GM12878 (cell line): ENCODE measurements at regions not wholly inside any gene's neighbourhood (a gene's known extent, or its start where the extent isn't known, plus 50 kb on each side); places are given as distances from the start of the nearest gene placed in this dataset.

Experiments used
- ETV6 ChIP-seq, 2 experiments: fragments of 450-650 bp in 1 of 2; IDR thresholded peaks in 1 of 2; conservative IDR thresholded peaks in 1 of 2; 2 replicates each; pipeline ENCODE4 v1.6.1; 2014; ENCODE audit warnings: antibody characterized with exemption in 1 of 2, borderline replicate concordance in 1 of 2, low read depth in 1 of 2, mild to moderate bottlenecking in 1 of 2, moderate library complexity in 1 of 2
- MTA2 ChIP-seq: fragments of 450-650 bp; IDR thresholded peaks from 2 replicates; pipeline ENCODE4 v1.6.1; 2016; ENCODE audit warnings: low read depth, mild to moderate bottlenecking, moderate library complexity
- NFYB ChIP-seq: IDR thresholded peaks from 2 replicates; pipeline ENCODE4 v1.6.1; 2011; ENCODE audit warnings: low read depth, mild to moderate bottlenecking, low read length, improper control_type of control experiment, moderate library complexity; ENCODE audit not compliant: insufficient read depth
- TF ChIP-seq, protein P1 (sequence below), 3 experiments: IDR thresholded peaks in 2 of 3; conservative IDR thresholded peaks in 1 of 3; 2 replicates each; pipeline ENCODE4 v1.5.1; 2011; ENCODE audit warnings: low read depth in 3 of 3, low read length in 3 of 3, mild to moderate bottlenecking in 3 of 3, control low read depth in 2 of 3, moderate library complexity in 2 of 3, inconsistent platforms in 1 of 3, mixed read lengths in 1 of 3; ENCODE audit not compliant: control insufficient read depth in 2 of 3, insufficient read depth in 1 of 3; ENCODE audit errors: extremely low read depth in 1 of 3

DNA sequence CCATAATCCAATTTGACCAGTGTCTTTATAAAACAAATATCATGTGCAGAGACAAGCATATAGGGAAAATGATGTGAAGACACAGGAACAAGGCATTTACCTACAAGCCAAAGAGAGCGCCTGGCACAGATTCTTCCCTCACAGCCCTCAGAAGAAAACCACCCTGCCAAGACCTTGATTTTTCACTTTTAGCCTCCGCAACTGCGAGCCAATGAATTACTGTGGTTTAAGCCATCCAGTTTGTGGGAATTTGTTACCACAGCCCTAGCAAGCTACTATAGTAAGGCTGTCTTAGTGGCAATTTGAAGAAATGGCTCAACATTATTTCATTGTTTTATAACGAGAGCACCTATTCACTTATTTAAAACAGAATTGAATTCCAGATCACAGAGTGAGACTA lies 85.7 kb upstream of the CCDC190 start:
- TF ChIP-seq MTA2: no peak
- TF ChIP-seq NFYB: no peak
- TF ChIP-seq, protein P1, sequence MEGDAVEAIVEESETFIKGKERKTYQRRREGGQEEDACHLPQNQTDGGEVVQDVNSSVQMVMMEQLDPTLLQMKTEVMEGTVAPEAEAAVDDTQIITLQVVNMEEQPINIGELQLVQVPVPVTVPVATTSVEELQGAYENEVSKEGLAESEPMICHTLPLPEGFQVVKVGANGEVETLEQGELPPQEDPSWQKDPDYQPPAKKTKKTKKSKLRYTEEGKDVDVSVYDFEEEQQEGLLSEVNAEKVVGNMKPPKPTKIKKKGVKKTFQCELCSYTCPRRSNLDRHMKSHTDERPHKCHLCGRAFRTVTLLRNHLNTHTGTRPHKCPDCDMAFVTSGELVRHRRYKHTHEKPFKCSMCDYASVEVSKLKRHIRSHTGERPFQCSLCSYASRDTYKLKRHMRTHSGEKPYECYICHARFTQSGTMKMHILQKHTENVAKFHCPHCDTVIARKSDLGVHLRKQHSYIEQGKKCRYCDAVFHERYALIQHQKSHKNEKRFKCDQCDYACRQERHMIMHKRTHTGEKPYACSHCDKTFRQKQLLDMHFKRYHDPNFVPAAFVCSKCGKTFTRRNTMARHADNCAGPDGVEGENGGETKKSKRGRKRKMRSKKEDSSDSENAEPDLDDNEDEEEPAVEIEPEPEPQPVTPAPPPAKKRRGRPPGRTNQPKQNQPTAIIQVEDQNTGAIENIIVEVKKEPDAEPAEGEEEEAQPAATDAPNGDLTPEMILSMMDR (IDR thresholded peaks at IDR 0.05 in 2 of 3, conservative IDR thresholded peaks at IDR 0.05 in 1 of 3; ENCODE audit: control insufficient read depth in 2 of 3, extremely low read depth in 1 of 3, insufficient read depth in 1 of 3, low read depth in 3 of 3, low read length in 3 of 3): no peak
- TF ChIP-seq ETV6 (conservative IDR thresholded peaks at IDR 0.05 in 1 of 2, IDR thresholded peaks at IDR 0.05 in 1 of 2; ENCODE audit: borderline replicate concordance in 1 of 2, low read depth in 1 of 2): no peak
